GM19239 (cell line): ENCODE measurements at regions not wholly inside any gene's neighbourhood (a gene's known extent, or its start where the extent isn't known, plus 50 kb on each side); places are given as distances from the start of the nearest gene placed in this dataset.

Experiments
- DNase-seq: peaks from one replicate; pipeline ENCODE4 v3.0.0; 2011; ENCODE audit warnings: low spot score; ENCODE audit not compliant: insufficient read length
- FAIRE-seq: peaks from 2 replicates; lab custom pipeline; 2011; peaks lifted over from hg19 to GRCh38; lab: Jason Lieb, UNC

GRCh38 chr5:125254267-125254666 is 507.8 kb upstream of the ZNF608 start:
- no peak for FAIRE-seq
- DNase-seq: no peak

DNA sequence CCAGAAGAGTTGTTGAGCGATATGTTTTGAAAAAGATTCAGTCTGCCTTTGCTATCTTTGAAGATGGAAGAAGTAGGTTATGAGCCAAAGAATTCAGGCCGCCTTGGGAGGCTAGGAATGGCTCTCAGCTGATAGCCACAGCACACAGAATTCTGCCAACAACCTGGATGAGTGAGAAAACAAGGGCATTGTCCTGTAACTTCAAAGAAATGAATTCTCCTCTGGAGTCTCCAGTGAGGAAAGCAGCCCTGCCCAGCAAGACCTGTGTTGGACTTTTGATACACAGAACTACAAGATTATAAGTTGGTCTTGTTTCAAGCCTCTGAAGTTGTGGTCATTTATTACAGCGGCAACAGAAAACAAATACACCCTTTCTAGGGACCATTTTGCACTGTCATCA is 509.9 kb upstream of the ZNF608 start:
- DNase-seq (no peak), FAIRE-seq (no peak)

- DNase-seq (no peak), FAIRE-seq (no peak)
Measured at GRCh38 chr5:125257057-125257972, 510.9 kb upstream of the ZNF608 start.

GRCh38 chr5:125257997-125258396 is 511.6 kb upstream of the ZNF608 start:
- FAIRE-seq (no peak), DNase-seq (no peak)

DNA sequence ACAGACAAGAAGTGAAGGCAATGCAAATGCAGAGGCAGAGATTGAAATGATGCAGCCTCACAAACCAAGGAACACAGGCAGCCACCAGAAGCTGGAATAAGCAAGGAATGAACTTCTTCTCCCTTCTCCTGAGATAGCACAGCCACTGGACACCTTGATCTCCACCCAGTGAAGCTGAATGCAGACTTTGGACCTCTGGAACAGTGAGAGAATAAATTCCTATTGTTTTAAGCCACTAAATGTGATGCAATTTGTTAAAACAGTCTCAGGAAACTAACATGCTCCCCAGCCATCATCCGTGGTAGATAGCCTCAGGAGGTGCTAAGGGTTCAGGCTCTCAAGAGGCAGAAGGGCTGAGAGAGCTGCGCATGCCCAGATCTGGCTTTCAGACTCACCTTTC is 512.2 kb upstream of the ZNF608 start:
- DNase-seq (no peak), FAIRE-seq (no peak)

DNA sequence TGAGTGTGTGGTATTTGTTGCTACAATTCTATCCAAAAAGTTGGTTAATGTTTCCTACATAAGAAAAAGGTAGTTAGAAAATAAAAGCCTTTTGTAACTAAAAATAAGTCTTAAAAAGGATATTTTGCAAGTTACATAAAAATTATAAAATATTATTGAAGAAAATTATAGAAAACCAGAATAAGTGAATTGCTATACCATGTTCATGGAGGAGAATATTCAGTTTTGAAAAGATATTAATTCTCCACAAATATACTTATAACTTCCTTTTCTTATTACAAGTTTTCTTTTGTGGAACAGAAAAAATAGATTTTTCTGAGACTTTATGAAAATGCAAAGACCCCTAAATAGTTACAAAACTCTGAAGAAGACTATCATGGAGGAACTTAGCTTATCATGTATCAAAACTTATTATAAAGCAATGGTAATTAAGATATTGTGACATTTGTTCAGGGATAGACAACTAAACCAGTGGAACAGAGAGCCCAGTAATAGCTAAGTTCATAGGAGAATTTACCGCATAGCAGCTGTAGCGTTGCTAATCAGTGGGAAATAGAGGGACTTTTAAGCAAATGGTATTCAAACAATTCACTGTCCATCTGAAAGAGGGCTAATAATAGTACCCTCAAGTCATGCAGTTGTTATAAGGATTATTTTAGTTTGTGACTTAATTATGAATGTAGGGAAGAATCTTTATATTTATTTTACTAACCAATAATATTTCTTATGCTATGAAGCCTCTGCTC is 515.2 kb upstream of the ZNF608 start:
- DNase-seq: no peak
- no peak for FAIRE-seq

DNA sequence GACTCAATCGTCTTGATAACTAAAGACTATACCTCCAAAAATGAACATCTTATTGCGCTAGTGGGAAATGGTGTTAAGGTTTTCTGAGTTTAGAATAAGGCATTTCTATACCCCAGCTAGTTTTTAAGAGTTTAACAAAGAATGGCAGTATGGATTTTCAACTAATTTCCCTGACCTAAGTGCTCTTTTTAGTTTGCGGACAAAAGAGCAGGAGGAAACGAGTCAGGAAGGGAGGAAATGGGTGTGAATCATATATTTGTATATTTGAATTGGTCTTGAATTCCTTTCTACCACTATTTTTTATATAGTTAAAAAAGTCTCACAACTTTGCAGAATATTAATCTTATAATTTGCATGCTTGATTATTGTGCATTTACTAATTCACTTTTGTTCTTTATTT is 516.3 kb upstream of the ZNF608 start:
- no peak for FAIRE-seq

DNA sequence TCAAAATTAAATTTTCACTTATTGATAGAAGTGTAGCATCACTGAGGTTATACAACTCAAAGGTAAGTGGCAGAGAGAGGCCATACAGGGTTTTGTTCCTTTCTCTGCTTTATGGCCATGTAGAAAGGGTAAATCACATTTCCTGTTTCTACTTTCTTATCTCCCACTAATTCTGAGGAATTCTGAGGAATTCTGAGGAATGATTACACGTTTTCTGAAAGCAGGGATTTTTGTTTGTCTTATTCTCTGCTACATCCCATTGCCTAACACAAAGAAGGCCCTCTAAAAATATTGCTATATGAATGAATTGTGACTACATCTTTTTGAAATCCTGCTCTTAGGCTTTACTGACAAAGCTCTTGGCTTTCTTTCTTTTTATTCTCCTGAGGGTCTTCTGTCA is 516.9 kb upstream of the ZNF608 start:
- FAIRE-seq (no peak), DNase-seq (no peak)

More for the DNA sequence above, 516.3 kb upstream of the ZNF608 start:
- DNase-seq: no peak

DNA sequence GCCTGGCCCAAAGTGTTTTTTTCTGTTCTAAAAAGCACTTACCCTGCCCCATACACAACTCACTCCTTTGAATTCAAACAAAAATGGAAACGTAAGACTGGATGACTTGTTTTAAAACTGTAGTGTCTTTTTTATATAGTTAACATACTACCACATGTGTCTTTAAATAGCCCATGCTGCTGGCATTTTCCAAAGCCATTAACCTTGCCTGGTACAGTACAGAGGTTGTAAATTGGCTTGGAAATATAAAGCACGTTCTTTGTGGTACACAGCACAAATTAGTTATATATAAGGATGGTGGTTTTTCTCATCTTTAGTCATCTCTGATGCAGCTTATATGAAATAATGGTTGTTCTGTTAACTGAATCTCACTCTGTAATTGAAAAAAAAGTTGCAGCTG is 519.7 kb upstream of the ZNF608 start:
- FAIRE-seq (no peak), DNase-seq (no peak)

- FAIRE-seq (no peak), DNase-seq (no peak)
Measured at GRCh38 chr5:125267636-125268248, 521.3 kb upstream of the ZNF608 start.

GRCh38 chr5:125269926-125270325 is 523.5 kb upstream of the ZNF608 start:
- DNase-seq (no peak), FAIRE-seq (no peak)

DNA sequence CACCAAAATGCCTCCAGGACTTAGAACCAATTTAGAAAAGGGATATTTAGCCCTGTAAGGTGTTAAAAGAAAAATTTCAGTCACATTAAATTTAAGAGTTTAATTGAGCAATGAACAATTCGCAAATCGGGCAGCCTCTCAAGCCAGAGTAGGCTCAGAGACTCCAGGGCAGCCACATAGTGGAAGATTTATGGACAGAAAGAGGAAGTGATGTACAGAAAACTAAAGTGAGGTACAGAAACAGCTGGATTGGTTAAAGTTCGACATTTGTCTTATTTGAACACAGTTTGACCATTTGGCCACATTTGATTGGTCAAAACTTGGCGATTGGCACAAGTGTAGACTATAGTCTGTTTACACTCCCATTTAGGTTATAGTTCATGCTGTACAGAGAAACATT is 525.9 kb upstream of the ZNF608 start:
- DNase-seq (no peak), FAIRE-seq (no peak)

GRCh38 chr5:125274211-125274610 is 527.8 kb upstream of the ZNF608 start:
- DNase-seq: no peak
- FAIRE-seq: no peak

DNA sequence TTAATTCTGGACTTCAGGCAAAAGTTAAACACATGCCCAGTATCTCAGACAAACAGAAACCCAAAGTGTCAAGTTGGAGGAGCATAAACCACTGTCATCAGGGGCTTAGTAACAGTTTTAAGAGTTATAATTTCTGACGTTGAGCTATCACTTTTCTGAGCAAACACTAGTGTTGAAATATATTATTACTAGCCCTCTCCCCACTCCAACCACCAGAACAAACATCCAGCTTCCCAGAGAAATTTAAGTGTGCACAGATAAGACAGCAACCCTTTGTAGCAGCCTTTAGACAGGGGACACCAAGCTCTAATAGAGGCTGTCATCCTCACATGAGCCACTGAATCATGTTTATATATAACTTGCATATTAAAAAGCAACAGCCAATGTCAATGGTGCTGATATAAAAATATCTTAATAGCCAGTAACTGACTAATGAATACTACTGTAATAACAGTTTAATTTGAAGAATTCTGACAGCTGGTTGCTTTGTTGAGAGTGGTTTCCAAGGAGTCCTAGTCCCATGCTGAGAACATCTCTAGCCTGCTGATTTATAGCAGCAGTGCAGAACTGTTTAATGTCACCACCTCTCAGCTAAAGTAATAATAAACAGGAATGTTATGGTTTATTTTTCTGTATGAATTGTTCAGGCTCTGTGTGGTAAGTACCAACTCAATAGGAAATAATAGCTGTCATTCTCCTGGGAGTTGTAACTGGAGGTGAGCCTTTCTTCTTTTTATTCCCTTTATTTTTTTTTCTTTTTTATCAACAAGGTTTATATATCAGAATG is 528.7 kb upstream of the ZNF608 start:
- FAIRE-seq (no peak), DNase-seq (no peak)

- FAIRE-seq (no peak), DNase-seq (no peak)
Measured at GRCh38 chr5:125275725-125276090, 529.3 kb upstream of the ZNF608 start.

DNA sequence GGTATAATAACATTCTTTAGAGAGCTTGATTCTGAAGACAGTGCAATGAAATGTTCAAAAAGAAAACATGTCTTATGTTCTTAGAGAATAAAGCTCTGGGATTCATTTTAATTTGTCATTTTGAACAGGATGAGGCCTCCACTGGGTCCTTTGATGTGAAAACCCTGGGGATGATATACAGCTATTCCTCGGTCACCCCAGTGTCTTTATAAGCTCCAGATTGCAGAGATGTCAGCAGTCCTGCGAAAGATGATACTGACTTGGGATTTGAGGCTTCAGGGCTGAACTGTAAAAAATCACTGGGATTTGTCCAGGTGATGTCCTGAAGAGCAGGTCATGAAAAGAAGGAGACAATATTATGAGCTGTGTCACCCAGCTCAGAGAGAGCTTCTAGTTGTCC is 529.7 kb upstream of the ZNF608 start:
- FAIRE-seq (no peak), DNase-seq (no peak)

- no peak for DNase-seq
- FAIRE-seq: no peak
Measured at GRCh38 chr5:125277494-125278154, 531.2 kb upstream of the ZNF608 start.

- DNase-seq (no peak), FAIRE-seq (no peak)
Measured at GRCh38 chr5:125278711-125279110, 532.3 kb upstream of the ZNF608 start.

DNA sequence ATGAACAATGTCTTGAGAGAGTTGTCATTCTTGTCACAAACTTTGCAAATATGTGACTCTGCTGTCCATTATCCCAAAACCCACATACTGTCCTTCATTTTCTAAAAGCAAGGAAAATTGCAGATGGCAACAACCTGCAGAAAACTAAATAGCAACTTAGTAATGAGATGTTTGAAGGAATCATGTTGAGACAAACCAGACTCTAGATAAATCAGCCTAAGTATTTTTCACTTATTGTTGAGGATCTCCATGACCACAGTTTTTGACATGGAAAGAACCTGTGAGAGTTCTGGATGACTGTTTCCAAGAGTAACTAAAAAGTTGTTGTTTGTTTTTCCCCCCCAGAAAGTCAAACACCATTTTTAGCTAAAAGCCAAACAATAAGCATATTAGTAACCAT is 535.2 kb upstream of the ZNF608 start:
- DNase-seq (no peak), FAIRE-seq (no peak)

- DNase-seq (no peak), FAIRE-seq (no peak)
Measured at GRCh38 chr5:125283372-125283771, 536.9 kb upstream of the ZNF608 start.
